Spinal cord (tissue), 9 donors: ENCODE measurements at regions not wholly inside any gene's neighbourhood (a gene's known extent, or its start where the extent isn't known, plus 50 kb on each side); places are given as distances from the start of the nearest gene placed in this dataset.

Experiments used
- DNase-seq, 6 donors: peaks; one replicate each; pipeline versions ENCODE4 v3.0.0 to v3.0.0-alpha.2; 2013 to 2015; ENCODE audit warnings: low spot score in 6 of 6, low read depth in 4 of 6
- H3K27ac ChIP-seq: one replicate; pipeline ENCODE4 v1.5.1; 2013; ENCODE audit warnings: low read depth, low read length, control low read depth
- H3K27me3 ChIP-seq: one replicate; pipeline ENCODE4 v1.6.1; 2013; ENCODE audit warnings: low read length; ENCODE audit not compliant: control insufficient read depth, insufficient read depth
- H3K36me3 ChIP-seq: one replicate; pipeline ENCODE4 v1.6.1; 2013; ENCODE audit warnings: low read length; ENCODE audit not compliant: control insufficient read depth, insufficient read depth
- H3K4me1 ChIP-seq: one replicate; pipeline ENCODE4 v1.6.1; 2013; ENCODE audit warnings: low read length; ENCODE audit not compliant: control insufficient read depth, insufficient read depth
- H3K4me3 ChIP-seq: one replicate; pipeline ENCODE4 v1.5.1; 2013; ENCODE audit warnings: low read depth, low read length, control low read depth
- H3K9me3 ChIP-seq: one replicate; pipeline ENCODE4 v1.6.1; 2013; ENCODE audit warnings: low read length; ENCODE audit not compliant: control insufficient read depth, insufficient read depth
- WGBS: methylation state at CpG from one replicate; pipeline ENCODE4 v1.1.5; 2013; ENCODE audit warnings: missing lambda C conversion rate; ENCODE audit not compliant: insufficient coverage; 5-methylcytosine and 5-hydroxymethylcytosine counted together
- donor health status: healthy.

DNA sequence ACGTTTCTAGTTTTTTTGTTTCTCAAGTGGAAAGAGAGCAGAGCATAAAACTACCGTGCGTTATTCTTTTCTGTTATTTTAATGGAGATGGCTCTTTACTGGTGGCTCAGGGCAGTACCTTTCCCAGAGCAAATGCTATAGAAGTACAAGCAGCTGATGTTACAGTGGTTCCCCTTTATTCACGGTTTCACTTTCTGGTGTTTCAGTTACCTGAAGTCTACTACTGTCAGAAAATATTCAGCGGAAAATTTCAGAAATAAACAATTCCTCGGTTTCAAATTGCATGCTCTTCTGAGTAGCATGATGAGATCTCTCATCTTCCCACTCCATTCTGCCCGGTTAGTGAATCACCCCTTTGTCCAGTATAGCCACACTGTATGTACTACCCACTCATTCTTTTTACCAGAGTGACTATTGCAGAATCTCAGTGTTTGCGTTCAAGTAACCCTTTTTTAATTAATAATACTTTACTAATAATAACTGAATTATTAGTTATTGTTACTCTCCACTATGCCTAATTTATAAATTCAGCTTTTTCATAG is 597.5 kb upstream of the ROBO2 start:
- Histone ChIP-seq H3K4me1 (no peaks in the 10 kb centered on the region), H3K36me3 (no peaks in the 10 kb centered on the region), H3K27ac (no peak overlapping the region), H3K27me3 (no peaks in the 10 kb centered on the region), H3K9me3 (no peaks in the 10 kb centered on the region), H3K4me3 (no peak overlapping the region)
- no peak for DNase-seq
- WGBS: 90% methylated on average over 3 of the region's 8 CpGs

DNA sequence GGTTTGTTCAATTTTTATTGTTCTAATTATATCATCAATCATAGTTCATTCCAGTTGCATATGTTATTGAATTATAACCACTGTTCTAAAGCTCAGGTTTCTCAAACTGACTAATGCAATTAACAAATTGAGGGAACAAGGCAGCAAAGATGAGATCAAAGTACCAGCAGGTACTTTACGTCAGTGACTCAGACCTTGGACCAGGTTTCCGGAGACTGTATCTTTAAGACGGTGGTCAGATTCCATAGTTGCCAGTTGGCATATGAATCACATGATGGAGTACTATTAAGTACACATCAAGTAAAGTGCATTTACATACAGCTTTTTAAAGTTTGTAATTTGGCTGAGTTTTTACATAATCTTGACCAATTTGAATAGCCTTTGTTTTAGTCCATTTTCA is 583.6 kb upstream of the ROBO2 start:
- no peak overlapping the region for H3K27ac ChIP-seq
- no peak for DNase-seq
- WGBS: 100% methylated on average over 1 of the region's 3 CpGs
- no peaks in the 10 kb centered on the region for H3K27me3 ChIP-seq
- H3K4me1 ChIP-seq: no peaks in the 10 kb centered on the region
- H3K36me3 ChIP-seq: no peaks in the 10 kb centered on the region
- H3K9me3 ChIP-seq: no peaks in the 10 kb centered on the region
- no peak overlapping the region for H3K4me3 ChIP-seq

DNA sequence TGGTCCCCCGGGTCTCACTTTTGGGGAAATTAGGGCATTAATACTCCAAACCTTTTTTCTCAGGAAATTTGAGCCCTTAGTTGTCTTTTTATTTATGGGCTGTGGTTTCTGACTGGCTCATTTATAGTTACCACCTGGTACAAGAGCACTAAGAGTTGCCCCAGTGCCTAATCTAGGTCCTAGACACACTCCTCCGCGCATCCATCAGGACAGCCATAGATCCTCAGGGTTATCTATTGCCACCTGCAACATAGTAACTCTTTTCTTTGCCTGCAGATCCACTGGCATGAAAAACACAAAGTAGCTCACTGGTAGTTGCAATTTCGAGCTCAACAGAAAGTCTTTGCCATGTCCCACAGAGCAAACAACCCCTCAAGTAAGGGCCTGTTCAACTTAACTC is 576.4 kb upstream of the ROBO2 start:
- no peaks in the 10 kb centered on the region for H3K36me3 ChIP-seq
- no peak for DNase-seq
- H3K4me3 ChIP-seq: no peak overlapping the region
- H3K27me3 ChIP-seq: no peaks in the 10 kb centered on the region
- H3K27ac ChIP-seq: no peak overlapping the region
- no peaks in the 10 kb centered on the region for H3K4me1 ChIP-seq
- no peaks in the 10 kb centered on the region for H3K9me3 ChIP-seq
- 96% methylated on average over 2 of the region's 4 CpGs for WGBS

DNA sequence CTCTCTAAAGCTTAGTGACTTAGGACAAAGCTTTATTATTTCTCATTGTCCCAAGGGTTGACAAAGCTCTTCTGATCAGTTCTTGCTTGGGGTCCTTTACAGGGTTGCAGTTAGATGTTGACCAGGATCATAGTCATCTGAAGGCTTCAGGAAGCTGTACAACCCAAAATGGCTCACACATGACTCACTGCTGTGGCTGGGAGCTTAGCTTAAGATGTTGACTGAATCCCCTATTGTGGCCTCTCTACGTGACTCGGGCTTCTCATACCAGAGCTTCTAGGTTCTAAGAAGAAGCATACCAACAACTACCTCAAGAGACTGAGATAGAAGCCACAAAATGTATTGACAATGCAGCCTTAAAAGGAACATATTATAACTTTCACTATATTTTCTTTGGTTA is 569.6 kb upstream of the ROBO2 start:
- Histone ChIP-seq H3K36me3 (no peaks in the 10 kb centered on the region), H3K4me3 (no peak overlapping the region), H3K27me3 (no peaks in the 10 kb centered on the region), H3K4me1 (no peaks in the 10 kb centered on the region), H3K9me3 (no peaks in the 10 kb centered on the region), H3K27ac (no peak overlapping the region)
- WGBS: no CpG with 5 or more reads among the region's 2 CpGs
- no peak for DNase-seq

DNA sequence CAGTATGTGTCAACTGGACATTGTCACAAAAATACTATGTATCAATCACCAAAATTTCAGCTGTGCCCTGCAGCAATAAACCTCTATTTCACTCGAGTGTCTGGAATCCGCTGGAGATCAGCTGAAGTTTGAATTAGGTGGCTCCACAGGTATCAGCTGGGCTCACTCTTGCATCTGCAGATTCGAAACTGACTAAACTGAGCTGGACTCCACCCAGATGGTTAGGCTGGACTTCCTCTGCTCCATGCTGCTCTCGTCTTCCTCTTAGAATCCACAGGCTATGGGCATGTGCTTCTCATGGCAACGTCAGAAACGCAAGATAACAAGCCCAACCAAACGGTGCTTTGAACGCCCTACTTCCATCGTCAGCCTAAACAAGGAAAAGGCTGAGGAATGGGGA is 565.3 kb upstream of the ROBO2 start:
- no peak overlapping the region for H3K4me3 ChIP-seq
- H3K4me1 ChIP-seq: no peaks in the 10 kb centered on the region
- DNase-seq: no peak
- 84% methylated on average over 8 of the region's 9 CpGs for WGBS
- no peaks in the 10 kb centered on the region for H3K27me3 ChIP-seq
- no peaks in the 10 kb centered on the region for H3K9me3 ChIP-seq
- no peaks in the 10 kb centered on the region for H3K36me3 ChIP-seq
- H3K27ac ChIP-seq: no peak overlapping the region

DNA sequence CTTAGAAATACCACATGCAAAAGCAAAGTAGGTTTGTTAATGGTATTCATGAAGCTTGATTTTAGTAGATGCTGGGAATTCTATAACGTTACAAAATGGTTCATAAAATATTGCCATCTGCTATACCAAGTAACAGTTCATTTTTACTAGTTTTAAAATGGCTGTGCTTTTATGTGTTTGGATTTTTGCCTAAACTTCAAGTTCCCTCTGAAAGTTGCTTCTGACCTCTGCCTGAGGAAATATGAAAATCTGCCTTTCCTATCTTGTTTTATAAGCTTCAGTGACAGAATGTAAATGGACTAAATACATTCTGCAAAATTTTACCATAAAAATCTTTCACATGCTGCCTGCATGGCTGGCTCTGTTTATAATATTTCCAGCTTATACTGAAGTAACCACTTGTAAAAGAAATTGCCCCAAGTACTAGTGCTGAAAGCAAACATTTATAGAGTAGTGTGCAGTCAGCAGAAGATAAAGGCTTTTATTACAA is 560.7 kb upstream of the ROBO2 start:
- Histone ChIP-seq H3K27ac (no peak overlapping the region), H3K4me1 (no peaks in the 10 kb centered on the region), H3K27me3 (no peaks in the 10 kb centered on the region), H3K4me3 (no peak overlapping the region), H3K36me3 (no peaks in the 10 kb centered on the region), H3K9me3 (no peaks in the 10 kb centered on the region)
- WGBS: no CpG with 5 or more reads among the region's 1 CpG
- peak in 2 of 6 donors; percentile 49 to 54 for DNase-seq

DNA sequence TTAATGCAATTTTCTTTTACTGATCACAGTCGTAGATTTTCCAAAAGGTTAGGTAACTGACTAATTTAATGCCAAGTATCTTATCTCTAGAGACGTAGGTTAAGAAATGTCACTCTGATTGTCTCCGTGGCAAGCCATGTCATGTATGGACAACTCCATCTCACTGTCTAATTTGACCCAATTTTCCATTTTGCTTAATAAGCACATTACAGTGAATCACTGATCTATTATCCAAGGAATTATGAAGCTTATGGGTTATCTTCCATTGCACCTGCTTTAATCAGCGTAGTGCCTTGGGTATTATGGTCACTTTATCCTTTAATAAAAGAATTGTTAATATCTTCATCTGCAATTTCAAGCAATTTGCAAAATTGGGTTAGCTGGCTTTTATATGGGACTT is 557.4 kb upstream of the ROBO2 start:
- Histone ChIP-seq H3K4me1 (no peaks in the 10 kb centered on the region), H3K36me3 (no peaks in the 10 kb centered on the region), H3K4me3 (no peak overlapping the region), H3K27me3 (no peaks in the 10 kb centered on the region), H3K27ac (no peak overlapping the region), H3K9me3 (no peaks in the 10 kb centered on the region)
- DNase-seq: peak in 1 of 6 donors; percentile 52
- 80% methylated on average over 1 of the region's 4 CpGs for WGBS

DNA sequence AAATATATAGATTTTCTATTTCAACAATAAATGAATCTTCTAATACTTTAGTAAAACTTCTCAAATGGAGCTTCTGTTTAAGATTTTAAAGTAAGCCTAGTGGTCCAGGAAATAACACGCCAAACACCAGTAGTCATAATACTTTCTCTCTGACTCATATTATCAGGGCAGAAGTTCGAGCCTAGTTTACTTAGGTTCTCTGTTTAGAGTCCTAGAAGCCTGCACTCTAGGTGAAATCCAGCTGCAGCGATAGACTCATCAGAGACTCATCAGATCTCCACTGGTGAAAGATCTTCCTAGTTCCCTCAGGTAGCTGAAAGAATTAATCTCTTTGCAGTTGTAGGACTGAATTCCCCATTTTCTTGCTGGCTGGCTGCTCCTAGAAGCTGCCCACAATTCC is 552.5 kb upstream of the ROBO2 start:
- WGBS: 100% methylated on average over 1 of the region's 3 CpGs
- no peak for DNase-seq
- H3K27ac ChIP-seq: no peak overlapping the region
- no peaks in the 10 kb centered on the region for H3K4me1 ChIP-seq
- H3K4me3 ChIP-seq: no peak overlapping the region
- H3K36me3 ChIP-seq: no peaks in the 10 kb centered on the region
- no peaks in the 10 kb centered on the region for H3K27me3 ChIP-seq
- no peaks in the 10 kb centered on the region for H3K9me3 ChIP-seq

DNA sequence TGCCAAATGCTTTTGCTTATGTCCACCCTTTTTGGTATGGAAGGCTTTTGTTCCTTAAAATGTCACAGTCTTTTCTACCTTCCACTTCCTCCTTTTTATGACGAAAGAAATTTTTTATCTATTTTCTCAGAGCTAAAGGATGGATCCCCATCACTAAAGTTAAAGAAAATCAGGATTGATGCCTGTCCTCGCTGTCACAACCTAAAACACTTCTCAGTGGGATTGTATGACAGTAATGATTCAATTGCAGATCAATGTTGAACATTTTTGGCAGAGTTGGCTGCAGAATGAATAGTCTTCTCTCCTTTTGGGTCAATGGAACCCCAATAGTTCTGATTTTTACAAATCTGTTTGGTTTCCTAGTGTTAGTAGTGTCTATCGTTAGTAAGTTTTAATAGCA is 549.8 kb upstream of the ROBO2 start:
- Histone ChIP-seq H3K9me3 (no peaks in the 10 kb centered on the region), H3K27ac (no peak overlapping the region), H3K27me3 (no peaks in the 10 kb centered on the region), H3K4me1 (no peaks in the 10 kb centered on the region), H3K36me3 (no peaks in the 10 kb centered on the region), H3K4me3 (no peak overlapping the region)
- no CpG with 5 or more reads among the region's 3 CpGs for WGBS
- no peak for DNase-seq

DNA sequence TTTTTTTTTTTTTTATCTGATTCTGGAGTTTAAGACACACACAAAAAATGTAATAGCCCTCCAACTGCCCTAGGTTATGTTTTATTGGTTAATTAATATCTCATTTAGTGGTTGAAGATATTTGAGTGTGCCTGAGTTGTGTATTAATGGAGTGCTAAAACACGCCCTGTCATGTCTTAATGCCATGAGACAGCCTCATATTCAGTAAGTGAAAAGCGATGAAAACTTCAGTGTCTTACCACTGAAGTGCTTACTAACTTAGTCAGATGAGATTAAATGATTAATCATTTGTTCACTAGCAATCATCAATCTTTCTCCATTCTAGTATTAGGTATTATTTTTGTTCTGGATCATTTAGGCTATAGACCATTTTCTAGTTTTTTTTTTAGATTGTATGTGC is 544.7 kb upstream of the ROBO2 start:
- Histone ChIP-seq H3K27ac (no peak overlapping the region), H3K4me1 (no peaks in the 10 kb centered on the region), H3K36me3 (no peaks in the 10 kb centered on the region), H3K9me3 (no peaks in the 10 kb centered on the region), H3K27me3 (no peaks in the 10 kb centered on the region), H3K4me3 (no peak overlapping the region)
- no CpG with 5 or more reads among the region's 2 CpGs for WGBS
- no peak for DNase-seq
